ENCODE measurements at regions not wholly inside any gene's neighbourhood (a gene's known extent, or its start where the extent isn't known, plus 50 kb on each side); places are given as distances from the start of the nearest gene placed in this dataset.

- Histone ChIP-seq H3K4me3 (no peak overlapping the region), H3K27ac (no peak overlapping the region), H3K9ac (ENCODE audit: low read depth in 2 of 2, low read length in 2 of 2) (no peak overlapping the region), H3K9me3 (no peaks in the 10 kb centered on the region), H3K27me3 (no peaks in the 10 kb centered on the region), H3K36me3 (no peaks in the 10 kb centered on the region), H3K4me1 (no peaks in the 10 kb centered on the region)
- TF ChIP-seq, protein P1, sequence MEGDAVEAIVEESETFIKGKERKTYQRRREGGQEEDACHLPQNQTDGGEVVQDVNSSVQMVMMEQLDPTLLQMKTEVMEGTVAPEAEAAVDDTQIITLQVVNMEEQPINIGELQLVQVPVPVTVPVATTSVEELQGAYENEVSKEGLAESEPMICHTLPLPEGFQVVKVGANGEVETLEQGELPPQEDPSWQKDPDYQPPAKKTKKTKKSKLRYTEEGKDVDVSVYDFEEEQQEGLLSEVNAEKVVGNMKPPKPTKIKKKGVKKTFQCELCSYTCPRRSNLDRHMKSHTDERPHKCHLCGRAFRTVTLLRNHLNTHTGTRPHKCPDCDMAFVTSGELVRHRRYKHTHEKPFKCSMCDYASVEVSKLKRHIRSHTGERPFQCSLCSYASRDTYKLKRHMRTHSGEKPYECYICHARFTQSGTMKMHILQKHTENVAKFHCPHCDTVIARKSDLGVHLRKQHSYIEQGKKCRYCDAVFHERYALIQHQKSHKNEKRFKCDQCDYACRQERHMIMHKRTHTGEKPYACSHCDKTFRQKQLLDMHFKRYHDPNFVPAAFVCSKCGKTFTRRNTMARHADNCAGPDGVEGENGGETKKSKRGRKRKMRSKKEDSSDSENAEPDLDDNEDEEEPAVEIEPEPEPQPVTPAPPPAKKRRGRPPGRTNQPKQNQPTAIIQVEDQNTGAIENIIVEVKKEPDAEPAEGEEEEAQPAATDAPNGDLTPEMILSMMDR (IDR thresholded peaks at IDR 0.05): no peak
- intact Hi-C loops (cut with DNase I): no loop called here
- no peak for DNase-seq
These were observed 236.4 kb downstream of the NUF2 start for GRCh38 chr1:163558162-163558561.

DNA sequence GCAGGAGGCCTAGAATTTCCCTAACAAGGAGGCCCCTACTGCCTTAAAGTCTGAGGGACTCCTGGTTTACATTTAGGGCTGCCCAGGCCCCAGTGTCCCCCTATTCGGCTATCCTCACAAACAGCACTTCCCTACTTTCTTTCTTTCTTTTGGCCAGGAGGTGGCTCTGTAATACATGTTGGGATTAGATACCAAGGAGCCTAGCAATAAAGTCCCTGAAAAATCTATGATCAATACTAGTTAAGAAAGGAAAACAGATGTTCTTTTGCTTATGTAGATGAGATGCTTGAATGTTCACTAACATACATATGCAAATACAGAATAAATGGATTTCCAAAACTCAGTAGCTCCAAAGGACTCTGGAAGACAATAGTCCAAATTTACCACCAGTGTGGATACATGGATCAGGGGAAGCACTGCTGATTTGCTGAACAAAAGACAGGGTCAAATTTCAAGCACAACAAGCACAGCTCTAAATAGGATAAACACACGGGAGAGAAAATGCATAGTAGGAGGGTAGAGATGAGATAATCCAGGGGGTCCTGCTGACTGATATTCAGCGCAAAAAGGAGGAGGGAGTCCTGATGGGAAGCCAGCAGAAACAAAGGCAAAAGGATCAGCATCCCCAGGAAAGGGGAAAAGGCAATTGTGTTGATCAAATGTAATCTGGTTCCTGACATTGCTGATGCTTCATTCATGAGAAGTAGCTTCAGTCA is 240.0 kb downstream of the NUF2 start:
- intact Hi-C loops (cut with DNase I): loop anchor here (10.0 kb wide), 1 partner anchor 143 kb away; no protein-coding TSS in a partner anchor
- Histone ChIP-seq H3K9ac (ENCODE audit: low read depth in 2 of 2, low read length in 2 of 2) (no peak overlapping the region), H3K36me3 (no peaks in the 10 kb centered on the region), H3K27me3 (no peaks in the 10 kb centered on the region), H3K4me3 (no peak overlapping the region), H3K4me1 (no peaks in the 10 kb centered on the region), H3K27ac (no peak overlapping the region), H3K9me3 (no peaks in the 10 kb centered on the region)
- TF ChIP-seq, protein P1 (IDR thresholded peaks at IDR 0.05): peak; percentile 13
- DNase-seq: no peak

DNA sequence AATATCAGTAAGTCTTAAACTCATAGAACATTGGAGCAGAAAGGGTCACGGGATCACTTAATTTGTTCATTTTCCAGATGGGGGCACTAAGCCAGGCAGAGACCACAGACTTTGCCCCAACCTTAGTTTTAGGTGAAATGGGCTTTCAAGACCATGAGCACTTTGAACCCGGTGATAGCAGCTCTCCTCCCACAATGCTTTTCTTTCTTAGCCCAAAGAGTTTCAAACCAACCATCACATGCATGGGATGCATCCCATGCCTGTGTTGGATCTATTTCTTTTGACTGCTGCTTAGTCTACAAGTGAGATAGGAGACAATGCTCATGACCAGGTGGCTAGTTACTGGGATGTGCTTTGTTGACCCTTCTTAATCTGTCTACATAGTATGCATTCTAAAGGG is 240.6 kb downstream of the NUF2 start:
- Histone ChIP-seq H3K36me3 (no peaks in the 10 kb centered on the region), H3K27me3 (no peaks in the 10 kb centered on the region), H3K27ac (no peak overlapping the region), H3K9me3 (no peaks in the 10 kb centered on the region), H3K9ac (ENCODE audit: low read depth in 2 of 2, low read length in 2 of 2) (no peak overlapping the region), H3K4me3 (no peak overlapping the region), H3K4me1 (no peaks in the 10 kb centered on the region)
- TF ChIP-seq, protein P1 (IDR thresholded peaks at IDR 0.05): no peak
- no peak for DNase-seq
- intact Hi-C loops (cut with DNase I): loop anchor here (10.0 kb wide), 1 partner anchor 142 kb away; no protein-coding TSS in a partner anchor

DNA sequence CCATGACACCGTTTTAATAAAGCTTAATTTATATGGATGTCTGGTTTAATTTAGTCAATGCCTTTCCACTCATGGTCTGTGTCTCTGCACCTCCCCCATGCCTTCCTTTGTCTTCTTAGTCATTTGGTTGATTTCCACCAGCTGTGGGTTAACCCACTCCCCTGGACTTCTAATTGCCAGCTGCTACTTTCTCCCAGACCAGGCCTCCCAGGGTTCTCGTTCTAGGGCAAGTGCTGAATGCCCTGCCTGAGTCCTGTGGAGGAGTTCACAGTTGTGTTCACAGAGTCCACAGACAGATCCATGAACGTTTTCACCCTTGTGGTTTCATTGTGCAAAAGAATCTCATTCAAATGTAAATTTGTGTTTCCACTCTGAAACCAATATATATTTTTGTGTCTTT is 243.4 kb downstream of the NUF2 start:
- Histone ChIP-seq H3K27me3 (no peaks in the 10 kb centered on the region), H3K27ac (no peak overlapping the region), H3K9me3 (no peaks in the 10 kb centered on the region), H3K4me3 (no peak overlapping the region), H3K4me1 (no peaks in the 10 kb centered on the region), H3K9ac (ENCODE audit: low read depth in 2 of 2, low read length in 2 of 2) (no peak overlapping the region), H3K36me3 (no peaks in the 10 kb centered on the region)
- DNase-seq: no peak
- TF ChIP-seq, protein P1 (IDR thresholded peaks at IDR 0.05): no peak
- intact Hi-C loops (cut with DNase I): loop anchor here (10.0 kb wide), 1 partner anchor 140 kb away; no protein-coding TSS in a partner anchor

DNA sequence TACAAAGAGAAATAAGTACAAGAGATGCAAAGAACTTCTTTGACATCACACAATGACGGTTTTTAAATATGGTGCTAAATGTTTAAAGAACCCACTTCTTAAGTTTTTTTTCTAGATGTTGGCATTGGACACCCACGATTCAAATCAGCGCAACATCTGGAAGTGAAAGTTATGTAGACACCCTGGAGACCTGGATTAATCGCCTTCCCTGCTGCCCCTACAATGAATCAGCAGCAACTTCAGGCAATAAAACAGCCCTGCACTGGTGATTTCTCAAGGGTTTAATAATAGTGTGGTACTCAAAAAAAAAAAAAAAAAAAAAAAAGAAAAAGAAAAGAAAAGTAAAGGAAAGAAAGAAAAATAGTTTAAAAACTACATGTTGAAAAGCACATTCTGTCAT is 248.3 kb downstream of the NUF2 start:
- Histone ChIP-seq H3K27ac (no peak overlapping the region), H3K27me3 (no peaks in the 10 kb centered on the region), H3K36me3 (no peaks in the 10 kb centered on the region), H3K4me3 (no peak overlapping the region), H3K9me3 (no peaks in the 10 kb centered on the region), H3K9ac (ENCODE audit: low read depth in 2 of 2, low read length in 2 of 2) (no peak overlapping the region), H3K4me1 (no peaks in the 10 kb centered on the region)
- TF ChIP-seq, protein P1 (IDR thresholded peaks at IDR 0.05): no peak
- no peak for DNase-seq
- intact Hi-C loops (cut with DNase I): no loop called here
